Stimulated activated effector memory CD8-positive, alpha-beta T cell treated with anti-CD3 and anti-CD28 coated beads, Interleukin-12 subunit alpha, Interleukin-12 subunit beta, amount 100 ng/mL, for 72 hours (primary cell): ENCODE measurements at regions not wholly inside any gene's neighbourhood (a gene's known extent, or its start where the extent isn't known, plus 50 kb on each side); places are given as distances from the start of the nearest gene placed in this dataset.
"Not testable (repeated sequence)": the region's sequence is repeated elsewhere in the genome, so short reads cannot be mapped to it uniquely, and the experiment has no call there.

ENCODE experiments used
- ATAC-seq: fragments of 150-1000 bp; cut with Tn5 transposase; 2 replicates; pipeline ENCODE4 v1.10.0; 2021
- DNase-seq, 2 donors: peaks; one replicate each; pipeline ENCODE4 v3.0.0; 2021 to 2022; ENCODE audit warnings: low spot score in 2 of 2
- H3K27ac Mint-ChIP-seq: one replicate; pipeline ENCODE4 v1.8.0; 2022; ENCODE audit warnings: mild to moderate bottlenecking, mixed read lengths
- H3K36me3 Mint-ChIP-seq: one replicate; pipeline ENCODE4 v1.8.0; 2022; ENCODE audit warnings: mild to moderate bottlenecking, mixed read lengths
- H3K4me1 Mint-ChIP-seq: one replicate; pipeline ENCODE4 v1.8.0; 2022; ENCODE audit warnings: mixed read lengths
- H3K4me3 Mint-ChIP-seq: one replicate; pipeline ENCODE4 v1.8.0; 2022; ENCODE audit warnings: mild to moderate bottlenecking, mixed read lengths
- H3K9me3 Mint-ChIP-seq: one replicate; pipeline ENCODE4 v1.8.0; 2022; ENCODE audit warnings: mixed read lengths

- H3K36me3 Mint-ChIP-seq, H3K4me1 Mint-ChIP-seq, H3K4me3 Mint-ChIP-seq, H3K9me3 Mint-ChIP-seq, H3K27ac Mint-ChIP-seq, DNase-seq, ATAC-seq: not testable (repeated sequence)
Measured at GRCh38 chr15:20785151-20785936, 80.8 kb downstream of the POTEB2 start.

- not testable (repeated sequence) for H3K27ac Mint-ChIP-seq, H3K4me1 Mint-ChIP-seq, H3K9me3 Mint-ChIP-seq, DNase-seq, H3K36me3 Mint-ChIP-seq, ATAC-seq, H3K4me3 Mint-ChIP-seq
Measured at GRCh38 chr15:20783598-20784184, 82.4 kb downstream of the POTEB2 start.

GRCh38 chr15:20775412-20775811 is 90.7 kb downstream of the POTEB2 start:
- H3K27ac Mint-ChIP-seq, H3K36me3 Mint-ChIP-seq, DNase-seq, H3K4me1 Mint-ChIP-seq, H3K4me3 Mint-ChIP-seq, ATAC-seq, H3K9me3 Mint-ChIP-seq: not testable (repeated sequence)

GRCh38 chr15:20767943-20768342 is 98.2 kb downstream of the POTEB2 start:
- not testable (repeated sequence) for ATAC-seq, H3K9me3 Mint-ChIP-seq, H3K4me3 Mint-ChIP-seq, H3K27ac Mint-ChIP-seq, H3K36me3 Mint-ChIP-seq, DNase-seq, H3K4me1 Mint-ChIP-seq

- not testable (repeated sequence) for DNase-seq, H3K4me1 Mint-ChIP-seq, H3K4me3 Mint-ChIP-seq, H3K27ac Mint-ChIP-seq, ATAC-seq, H3K36me3 Mint-ChIP-seq, H3K9me3 Mint-ChIP-seq
Measured at GRCh38 chr15:20762422-20762821, 103.7 kb downstream of the POTEB2 start.

GRCh38 chr15:20756440-20756839 is 109.7 kb downstream of the POTEB2 start:
- H3K4me3 Mint-ChIP-seq = peak overlapping the region; percentile 69
- not testable (repeated sequence) for H3K36me3 Mint-ChIP-seq, H3K9me3 Mint-ChIP-seq, H3K27ac Mint-ChIP-seq, ATAC-seq, DNase-seq, H3K4me1 Mint-ChIP-seq

GRCh38 chr15:20755665-20756398 is 110.3 kb downstream of the POTEB2 start:
- ATAC-seq (peak; percentile 51), DNase-seq (peak in 1 of 2 donors; percentile 29)
- H3K36me3 Mint-ChIP-seq, H3K9me3 Mint-ChIP-seq, H3K27ac Mint-ChIP-seq, H3K4me1 Mint-ChIP-seq: not testable (repeated sequence)
- H3K4me3 Mint-ChIP-seq = peak overlapping the region; percentile 69

GRCh38 chr15:20733493-20733892 is 132.6 kb downstream of the POTEB2 start:
- not testable (repeated sequence) for DNase-seq, ATAC-seq, H3K9me3 Mint-ChIP-seq, H3K4me3 Mint-ChIP-seq, H3K27ac Mint-ChIP-seq, H3K4me1 Mint-ChIP-seq, H3K36me3 Mint-ChIP-seq
